GM21786 (cell line): ENCODE measurements at regions not wholly inside any gene's neighbourhood (a gene's known extent, or its start where the extent isn't known, plus 50 kb on each side); places are given as distances from the start of the nearest gene placed in this dataset.
"Not testable (repeated sequence)": the region's sequence is repeated elsewhere in the genome, so short reads cannot be mapped to it uniquely, and the experiment has no call there.

Source experiments
- ATAC-seq: cut with Tn5 transposase; IDR thresholded peaks from one replicate; pipeline ENCODE4 v1.9.1; 2021; ENCODE audit not compliant: unreplicated experiment

DNA sequence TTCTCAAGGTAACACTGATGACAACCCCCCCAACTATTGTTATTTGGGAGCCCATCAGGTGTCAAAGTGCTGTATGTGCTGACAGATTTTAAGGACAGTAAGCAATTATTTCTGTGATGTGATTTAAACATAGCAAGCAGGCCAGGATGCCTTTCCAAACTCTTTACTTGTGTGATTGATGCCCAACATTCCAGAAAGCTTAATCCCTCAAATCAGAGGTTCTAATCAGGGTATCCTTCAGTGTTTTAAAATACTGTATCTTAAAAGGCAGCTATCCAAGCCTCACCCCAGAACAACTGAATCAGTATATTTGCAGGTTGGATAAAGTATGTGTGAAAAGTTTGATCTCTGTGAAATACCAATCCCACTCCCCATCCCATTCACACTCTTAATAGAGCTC, 119.7 kb downstream of the GASK1B start:
- ATAC-seq, result no peak

DNA sequence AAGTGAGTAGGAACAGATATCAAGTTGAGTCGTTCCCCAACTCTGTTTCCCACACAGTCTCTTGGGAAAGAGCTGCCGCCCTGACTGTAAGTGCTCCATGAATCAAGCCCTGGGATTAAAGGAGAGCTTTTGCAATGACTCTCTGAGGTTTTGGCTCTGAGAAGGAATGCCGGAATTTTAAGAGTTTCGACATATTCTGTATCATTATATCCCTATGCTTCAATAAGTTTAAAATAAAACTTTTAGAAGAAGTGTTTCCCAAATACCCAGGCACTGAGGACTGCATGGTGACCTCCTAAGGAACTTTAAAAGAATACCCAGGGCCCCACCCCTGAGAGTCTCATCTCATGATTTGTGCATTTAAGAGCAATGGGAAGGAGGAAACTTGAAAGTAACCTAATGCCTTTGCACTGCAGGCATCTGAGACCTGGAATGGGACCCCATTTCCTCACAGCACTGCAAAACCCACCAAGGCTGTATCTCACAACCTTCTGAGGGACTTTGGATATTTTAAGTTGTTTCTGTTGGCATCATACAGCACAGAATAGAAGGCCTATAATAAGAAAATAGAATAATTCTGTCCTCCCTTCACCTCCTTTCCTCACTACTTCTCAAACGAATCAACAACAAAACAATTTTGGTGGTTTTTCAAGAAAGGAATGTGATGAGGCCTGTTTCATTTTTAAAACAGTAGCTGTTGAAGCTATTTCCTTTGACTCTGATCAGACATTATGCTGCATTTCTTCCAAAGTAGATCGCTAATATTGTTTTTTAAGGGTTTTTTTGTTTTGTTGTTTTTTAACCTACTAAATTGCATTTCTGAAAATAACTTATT, 121.2 kb downstream of the GASK1B start:
- ATAC-seq, result no peak

DNA sequence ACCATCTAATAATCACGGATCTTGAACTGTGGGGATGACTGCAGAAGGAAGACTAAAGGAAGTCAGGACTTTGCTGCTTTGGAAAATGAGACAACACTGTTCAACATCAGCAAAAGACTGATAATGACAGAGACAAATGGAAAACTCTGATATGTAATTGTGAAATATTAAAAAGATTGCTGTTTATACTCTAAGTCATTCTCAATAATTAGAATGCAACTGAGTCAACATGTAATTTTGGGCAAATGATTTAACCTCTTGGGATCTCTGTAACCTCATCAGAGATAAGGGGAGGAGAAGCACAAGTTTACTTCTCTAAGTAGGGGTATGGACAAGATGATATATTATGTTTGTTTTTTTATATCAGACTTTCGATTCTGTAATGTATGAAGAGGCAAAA, 121.9 kb downstream of the GASK1B start:
- ATAC-seq, result no peak

DNA sequence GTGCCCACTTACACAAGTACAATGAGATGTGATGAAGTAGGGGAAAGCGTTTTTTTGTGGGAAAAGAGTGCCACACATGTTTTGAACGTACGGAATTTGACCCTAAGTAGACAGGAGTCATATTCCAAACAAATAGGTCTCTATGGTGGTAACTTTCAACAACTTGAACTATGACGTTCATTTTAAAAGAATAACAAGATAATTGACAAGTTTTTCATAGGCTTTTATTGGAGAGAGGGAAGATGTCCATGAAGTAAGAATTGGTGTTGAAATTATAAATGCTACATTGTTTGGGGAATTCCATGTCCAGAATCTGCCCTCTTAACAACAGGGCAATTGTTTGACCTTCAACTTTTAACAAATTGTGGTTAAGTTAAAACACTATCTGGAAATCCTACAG, 126.5 kb downstream of the GASK1B start:
- no peak for ATAC-seq

DNA sequence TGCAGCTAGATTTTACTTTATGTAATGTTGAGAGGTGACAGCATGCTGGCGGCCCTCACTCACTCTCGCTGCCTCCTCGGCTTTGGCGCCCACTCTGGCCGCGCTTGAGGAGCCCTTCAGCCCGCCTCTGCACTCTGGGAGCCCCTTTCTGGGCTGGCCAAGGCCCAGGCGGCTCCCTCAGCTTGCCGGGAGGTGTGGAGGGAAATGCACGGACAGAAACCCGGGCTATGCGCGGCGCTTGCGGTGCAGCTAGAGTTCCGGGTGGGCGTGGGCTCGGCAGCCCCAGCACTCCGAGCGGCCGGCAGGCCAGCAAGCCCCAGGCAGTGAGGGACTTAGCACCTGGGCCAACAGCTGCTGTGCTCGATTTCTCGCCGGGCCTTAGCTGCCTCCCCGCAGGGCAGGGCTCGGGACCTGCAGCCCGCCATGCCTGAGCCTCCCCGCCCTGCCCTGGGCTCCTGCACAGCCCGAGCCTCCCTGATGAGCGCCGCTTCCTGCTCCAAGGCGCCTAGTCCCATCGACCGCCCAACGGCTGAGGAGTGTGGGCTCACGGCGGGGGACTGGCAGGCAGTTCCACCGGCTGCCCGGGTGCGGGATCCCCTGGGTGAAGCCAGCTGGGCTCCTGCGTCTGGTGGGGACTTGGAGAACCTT, 128.7 kb downstream of the GASK1B start:
- no peak for ATAC-seq

DNA sequence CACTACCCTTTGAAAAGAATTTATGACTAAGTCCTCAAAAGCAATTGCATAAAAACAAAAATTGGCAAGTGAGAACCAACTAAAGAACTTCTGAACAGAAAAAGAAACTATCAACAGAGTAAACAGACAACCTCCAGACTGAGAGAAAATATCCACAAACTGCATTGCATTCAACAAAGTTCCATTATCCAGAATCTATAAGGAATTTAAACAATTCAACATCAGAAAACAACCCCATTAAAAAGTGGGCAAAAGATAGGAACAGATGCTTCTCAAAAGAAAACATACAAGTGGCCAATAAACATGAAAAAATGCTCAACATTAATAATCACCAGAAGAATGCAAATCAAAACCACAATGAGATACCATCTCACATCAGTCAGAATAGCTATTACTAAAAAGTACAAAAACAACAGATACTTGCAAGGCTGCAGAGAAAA, 130.2 kb downstream of the GASK1B start:
- no peak for ATAC-seq

DNA sequence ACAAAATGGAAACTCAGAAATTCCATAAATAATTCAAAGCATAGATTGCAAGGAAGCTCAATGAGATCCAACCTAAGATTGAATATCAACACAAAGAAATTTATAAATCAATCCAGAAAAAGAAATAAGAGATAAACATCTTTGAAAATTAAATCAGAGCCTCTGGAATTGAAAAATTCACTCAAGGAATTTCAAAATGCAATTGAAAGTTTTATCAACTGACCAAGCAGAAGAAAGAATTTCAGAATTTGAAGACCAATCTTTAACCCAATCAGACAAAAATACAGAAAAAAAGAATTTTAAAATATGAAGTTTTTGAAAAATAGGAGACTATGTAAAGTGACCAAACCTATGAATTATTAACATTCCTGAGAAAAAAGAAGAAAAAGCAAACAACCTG, 134.1 kb downstream of the GASK1B start:
- ATAC-seq, result no peak

DNA sequence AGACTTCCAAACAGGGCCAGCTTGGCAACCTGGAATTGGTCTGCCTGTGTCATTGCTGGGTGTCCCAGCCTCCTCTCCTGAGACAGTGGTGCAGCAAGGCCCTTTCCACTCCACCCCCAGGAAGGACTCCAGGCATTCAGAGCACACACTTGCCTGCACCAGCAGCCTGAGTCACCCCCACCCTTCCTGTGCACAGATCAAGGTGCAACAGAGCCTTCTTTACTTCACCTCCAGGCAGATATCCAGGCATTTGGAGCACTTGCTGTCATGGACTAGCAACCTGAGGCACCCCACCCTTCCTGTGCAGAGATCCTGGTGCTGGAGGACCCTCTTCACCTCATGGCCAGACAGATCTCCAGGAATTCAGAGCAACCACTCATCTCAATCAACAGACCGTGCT, 135.8 kb downstream of the GASK1B start:
- no peak for ATAC-seq

DNA sequence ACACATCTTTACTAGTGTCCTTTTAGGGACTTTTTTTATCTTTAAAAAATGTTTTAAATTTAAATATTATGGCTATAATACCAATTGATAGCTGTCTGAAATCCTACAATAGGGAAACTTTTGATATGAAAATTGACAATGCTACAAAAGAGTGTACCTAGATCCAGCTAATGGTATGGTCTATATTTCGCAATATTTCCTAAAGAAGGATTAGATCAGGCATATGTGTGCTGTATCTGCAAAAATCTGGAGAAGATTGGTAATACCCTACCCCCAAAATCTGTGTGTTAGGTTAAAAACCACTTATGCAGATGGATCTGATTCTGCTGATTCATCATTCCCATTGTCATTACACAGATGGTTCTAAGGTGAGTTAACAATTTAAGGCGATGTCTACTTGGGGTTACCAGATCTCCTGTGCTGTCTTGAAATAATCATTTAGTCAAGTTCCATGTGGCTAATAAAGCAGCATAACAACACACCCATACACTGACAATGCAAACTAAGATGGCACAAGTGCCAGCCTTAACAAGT, 137.1 kb downstream of the GASK1B start:
- ATAC-seq, result no peak

DNA sequence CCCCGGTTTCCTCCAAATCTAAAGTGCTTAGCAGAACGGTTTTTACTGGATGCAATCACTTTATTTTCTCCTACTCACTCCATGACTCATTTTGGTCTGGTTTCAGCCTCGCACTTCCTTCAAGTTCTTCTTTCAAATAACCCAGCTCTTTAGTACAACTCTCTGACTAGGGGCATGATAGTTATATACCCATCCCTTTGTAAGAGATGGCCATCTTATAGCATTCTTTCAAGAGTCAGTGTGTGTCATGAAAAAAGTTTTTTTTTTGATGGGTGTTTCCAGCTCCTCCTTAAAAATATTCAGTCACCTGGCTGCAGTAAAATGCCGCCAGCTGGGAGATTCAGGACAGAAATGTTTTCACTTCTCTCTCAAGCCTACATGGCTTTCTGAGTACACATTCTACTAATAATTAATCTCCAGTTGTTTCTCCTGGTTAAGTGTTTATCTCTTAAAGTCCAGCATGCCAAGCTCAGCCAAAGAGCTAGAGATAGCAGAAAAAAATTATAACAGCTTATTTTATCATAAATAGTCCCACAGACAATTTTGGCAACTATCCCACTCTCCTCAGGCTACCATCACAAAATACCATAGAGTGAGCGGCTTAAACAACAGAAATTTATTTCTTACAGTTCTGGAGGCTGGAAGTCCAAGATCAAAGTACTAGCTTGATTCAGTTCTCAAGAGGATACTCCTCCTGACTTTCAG, 139.3 kb downstream of the GASK1B start:
- ATAC-seq, result no peak

DNA sequence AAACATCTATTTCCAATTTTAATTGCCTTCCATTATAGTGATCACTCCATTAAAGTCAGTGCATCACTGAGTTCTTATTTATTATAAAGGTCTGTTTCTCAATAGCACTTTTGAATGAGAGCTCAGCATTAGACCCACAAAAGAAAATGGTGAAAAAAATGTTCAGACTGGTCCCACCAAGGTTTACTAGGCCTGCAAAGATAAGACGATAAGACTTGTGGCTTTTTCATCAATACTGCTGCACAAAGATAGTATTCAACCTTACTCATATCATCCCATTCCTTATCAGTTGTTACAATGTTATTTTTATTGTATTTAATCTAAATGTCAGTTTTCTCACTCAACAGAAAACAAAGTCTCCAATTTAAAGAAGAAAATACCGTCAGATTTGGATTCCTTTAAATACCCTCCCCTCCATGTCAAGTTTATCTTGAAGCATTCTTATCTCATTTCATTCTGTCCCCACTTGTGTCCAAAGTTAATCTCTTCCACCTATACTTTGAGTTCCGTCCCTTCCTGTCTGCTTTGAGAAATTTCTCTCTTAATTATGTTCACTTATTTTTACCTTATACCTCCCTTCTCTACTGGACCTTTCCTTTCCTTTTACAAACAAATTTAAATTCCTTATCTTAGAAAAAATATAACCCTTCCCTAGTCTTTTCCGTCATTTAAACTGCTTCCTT, 140.0 kb downstream of the GASK1B start:
- no peak for ATAC-seq

DNA sequence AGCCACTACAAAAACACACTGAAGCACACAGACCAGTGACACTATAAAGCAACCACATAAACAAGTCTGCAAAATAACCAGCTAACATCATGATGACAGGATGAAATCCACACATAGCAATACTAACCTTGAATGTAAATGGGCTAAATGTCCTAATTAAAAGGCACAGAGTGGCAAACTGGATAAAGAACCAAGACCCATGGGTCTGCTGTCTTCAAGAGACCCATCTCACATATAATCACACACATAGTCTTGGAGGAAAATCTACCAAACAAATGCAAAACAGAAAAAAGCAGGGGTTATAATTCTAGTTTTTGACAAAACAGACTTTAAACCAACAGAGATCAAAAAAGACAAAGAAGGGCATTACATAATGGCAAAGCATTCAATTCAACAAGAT, 144.4 kb downstream of the GASK1B start:
- ATAC-seq, result not testable (repeated sequence)

DNA sequence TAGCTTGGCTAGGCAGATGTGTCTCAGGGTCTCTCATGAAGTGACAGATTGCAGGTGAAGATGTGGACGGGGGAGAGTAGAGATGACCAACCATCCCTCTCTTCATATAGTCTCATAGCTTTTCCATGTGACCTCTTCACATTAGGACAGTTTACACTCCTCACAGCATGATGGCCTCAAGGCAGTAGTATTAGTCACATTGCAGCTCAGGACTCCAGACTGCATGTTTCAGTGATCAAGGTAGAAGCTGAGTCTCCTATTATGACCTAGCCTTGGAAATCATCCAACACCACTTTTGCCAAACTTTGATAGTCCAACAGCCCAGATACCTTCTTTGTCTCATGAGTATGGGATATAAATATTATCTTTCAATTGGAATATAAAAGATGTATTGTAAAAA, 147.7 kb downstream of the GASK1B start:
- no peak for ATAC-seq

DNA sequence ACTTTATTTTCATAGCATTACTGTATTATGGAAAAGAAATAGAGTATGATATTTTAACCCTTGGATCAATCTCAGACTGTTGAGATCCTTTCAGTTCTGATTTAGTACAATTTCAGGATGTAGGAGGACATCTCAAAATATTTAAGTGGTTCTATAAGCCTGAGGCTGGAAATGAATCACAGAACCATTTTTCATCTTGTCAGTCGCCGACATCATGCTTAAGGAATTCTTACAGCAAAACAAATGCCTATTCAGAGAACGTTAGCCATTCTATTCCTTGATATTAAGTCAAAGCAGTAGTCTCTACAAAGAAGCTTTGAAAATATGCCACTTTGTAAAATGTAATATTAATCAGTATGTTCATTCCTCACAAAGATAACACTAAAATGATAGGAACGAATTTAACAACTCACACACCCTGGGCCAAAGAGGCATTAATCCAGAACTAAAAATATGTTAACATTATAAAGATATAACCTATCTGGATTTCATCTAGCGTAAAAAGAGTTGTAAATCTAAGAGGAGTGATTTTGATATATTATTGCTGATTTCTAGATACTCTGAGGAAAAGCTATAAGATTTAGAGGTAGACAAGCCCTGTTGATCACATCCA, 152.0 kb downstream of the GASK1B start:
- ATAC-seq, result no peak

DNA sequence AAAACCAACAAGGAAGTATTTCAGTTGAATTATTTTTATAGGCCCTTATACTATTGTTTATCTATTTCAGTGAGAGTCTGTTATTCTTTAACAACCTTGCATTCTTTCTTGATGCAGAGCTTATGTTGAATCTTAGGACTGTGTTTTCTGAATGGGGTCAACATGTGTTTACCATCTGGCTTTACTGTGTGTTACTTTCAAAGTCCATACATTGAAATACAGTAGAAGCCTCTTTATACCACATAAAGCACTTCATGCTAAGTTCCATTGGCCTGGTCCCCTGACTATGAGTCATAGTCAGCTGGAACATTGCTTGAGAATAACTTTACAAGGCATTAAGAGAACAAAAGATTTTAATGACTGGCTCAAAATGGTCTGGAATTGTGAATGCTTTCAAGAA, 152.6 kb downstream of the GASK1B start:
- no peak for ATAC-seq

DNA sequence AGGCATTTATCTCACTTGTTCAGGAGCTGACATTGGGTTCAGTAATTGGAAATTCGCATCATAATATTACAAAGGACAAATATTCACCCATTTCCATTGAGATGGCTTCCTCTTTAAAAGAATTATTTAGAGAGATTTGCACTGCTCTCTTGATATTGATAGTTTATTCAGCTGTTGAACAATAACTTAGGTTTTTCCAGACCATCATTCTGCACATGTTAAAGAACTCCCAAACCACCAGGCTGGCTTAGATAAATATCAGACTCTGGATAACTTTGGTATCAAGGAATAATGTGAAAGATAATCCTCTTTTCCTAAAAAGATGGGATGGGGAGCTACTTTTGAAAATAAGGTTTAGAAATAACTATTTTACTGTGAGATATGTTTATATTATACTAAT, 154.0 kb downstream of the GASK1B start:
- ATAC-seq, result no peak

DNA sequence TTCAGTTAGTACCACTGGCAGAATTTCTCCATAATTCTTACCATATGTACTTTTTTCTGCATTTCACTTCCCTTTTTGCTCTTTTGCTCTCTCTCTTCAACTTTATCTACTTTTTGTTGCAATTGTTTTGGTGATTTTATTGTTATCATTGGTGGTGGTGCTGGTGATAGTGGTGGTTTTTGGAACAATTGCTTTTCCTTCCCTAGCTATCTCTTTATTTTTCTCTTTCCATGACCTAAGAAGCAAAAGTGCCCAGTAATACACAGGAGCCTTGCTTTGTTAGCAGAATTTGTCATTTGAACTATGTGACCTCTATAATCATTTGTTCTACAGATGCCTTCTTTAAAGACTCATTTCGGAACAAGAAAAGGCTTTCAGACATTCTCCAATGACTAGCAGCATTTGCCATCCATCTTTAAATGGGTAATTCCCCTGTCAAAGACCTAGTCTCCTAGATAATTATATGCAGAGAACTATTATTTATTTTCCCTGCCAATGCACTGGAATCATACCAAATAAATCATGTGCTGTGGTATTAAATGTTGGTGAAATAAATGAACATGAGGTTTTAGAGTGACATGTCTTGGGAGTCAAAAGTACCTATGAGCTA, 154.5 kb downstream of the GASK1B start:
- ATAC-seq, result no peak

DNA sequence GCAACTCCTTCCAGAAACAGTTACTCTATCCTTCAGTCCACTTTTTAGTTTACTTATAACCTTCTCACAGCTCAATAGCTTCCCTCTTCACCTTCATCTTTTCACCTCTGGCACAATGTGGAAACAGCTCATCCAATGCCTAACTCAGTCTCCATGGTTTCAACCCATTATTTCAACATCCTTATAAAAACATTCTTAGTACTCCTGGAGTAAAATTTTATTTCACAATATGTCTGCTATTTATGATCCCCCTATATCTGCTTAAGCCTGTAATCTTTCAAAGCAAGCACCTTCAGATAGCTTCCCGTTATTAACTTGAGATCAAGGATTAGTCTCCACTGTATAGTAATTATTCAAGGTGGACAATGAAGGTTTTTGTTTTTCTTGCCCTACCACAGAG, 156.3 kb downstream of the GASK1B start:
- no peak for ATAC-seq

DNA sequence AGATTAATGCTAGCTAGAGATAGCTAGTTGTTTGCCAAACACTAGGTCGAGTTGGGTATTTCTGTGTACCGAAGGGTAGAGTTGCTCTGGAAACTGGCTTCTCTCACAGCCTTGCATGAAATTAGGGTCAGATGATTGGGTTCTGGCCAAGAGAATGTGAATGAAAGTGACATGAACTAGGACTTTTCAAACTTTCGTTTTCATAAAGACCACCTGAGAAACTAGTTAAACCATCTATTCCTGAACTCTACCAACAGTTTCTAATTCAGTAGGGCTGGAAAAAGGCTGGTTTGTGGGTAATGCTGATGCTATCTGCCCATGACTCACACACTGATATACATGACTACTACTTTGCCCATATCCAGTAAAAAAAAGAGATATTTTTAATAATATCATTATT, 157.6 kb downstream of the GASK1B start:
- ATAC-seq, result no peak

DNA sequence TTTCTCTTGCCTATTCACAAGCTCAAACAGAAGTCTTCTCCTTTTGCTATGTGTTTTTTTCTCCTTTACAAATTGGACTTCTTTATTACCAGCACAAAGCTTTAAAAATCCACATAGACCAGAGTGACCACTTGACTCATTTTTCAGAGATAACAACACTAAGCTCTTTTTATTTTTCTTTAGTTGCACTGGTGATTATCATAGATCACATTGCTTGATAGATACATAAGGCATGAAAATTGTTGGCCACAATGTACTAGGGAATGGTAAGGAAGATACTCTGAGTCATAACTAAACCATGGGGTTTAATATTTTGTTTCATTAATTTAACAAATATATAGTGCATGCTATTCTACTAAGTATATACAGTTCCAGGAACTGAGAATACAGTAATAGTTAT, 159.0 kb downstream of the GASK1B start:
- no peak for ATAC-seq
